ENCODE measurements at regions not wholly inside any gene's neighbourhood (a gene's known extent, or its start where the extent isn't known, plus 50 kb on each side); places are given as distances from the start of the nearest gene placed in this dataset.

DNA sequence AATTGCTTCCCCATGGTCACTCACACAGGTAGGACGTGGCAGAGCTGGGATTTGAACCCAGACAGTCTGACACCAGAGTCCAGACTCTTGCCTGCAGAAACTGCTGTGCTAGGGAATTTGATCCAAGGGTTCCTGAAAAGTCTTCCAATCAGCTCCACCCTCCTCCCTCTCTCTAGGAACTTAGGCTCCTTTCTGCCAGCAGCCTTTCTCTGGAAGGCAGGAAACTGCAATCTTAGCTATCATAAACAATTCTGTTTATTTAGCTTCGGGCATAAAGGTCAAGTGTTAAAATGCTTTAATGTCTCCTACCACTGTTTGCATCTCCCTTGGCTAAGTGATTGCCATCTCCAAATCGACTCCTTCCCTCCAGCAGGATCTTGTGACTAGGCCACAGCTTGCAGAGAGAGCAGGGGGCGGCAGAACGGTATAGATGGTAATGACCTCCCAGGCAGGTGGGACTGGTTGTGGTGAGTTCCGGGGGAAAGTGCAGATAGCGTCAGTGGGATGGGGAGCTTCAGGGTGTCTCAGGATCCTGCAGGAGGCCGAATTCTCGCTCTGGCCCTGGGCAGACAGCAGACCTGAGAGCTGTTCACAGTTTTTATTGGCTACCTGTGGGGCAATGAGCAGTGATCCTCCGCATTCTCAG lies 882.4 kb upstream of the EEF2KMT start:
- Histone ChIP-seq H2AFZ (ENCODE audit: low read length) (no peak overlapping the region), H3F3A (ENCODE audit: low read length, unreplicated experiment) (no peaks in the 10 kb centered on the region), H3K36me3 (ENCODE audit: low read depth, low read length) (no peaks in the 10 kb centered on the region), H3K9ac (ENCODE audit: low read length) (no peak overlapping the region), H3K4me2 (ENCODE audit: low read length) (no peak overlapping the region), H3K27ac (ENCODE audit: low read length) (no peak overlapping the region), H3K4me3 (ENCODE audit: low read length) (no peak overlapping the region), H3K9me2 (replicated peaks; ENCODE audit: low read length) (no peaks in the 10 kb centered on the region), H3K4me1 (ENCODE audit: insufficient read depth, low read length) (no peaks in the 10 kb centered on the region), H4K20me1 (ENCODE audit: low read length) (no peaks in the 10 kb centered on the region), H3K9me3 (ENCODE audit: low read length) (no peaks in the 10 kb centered on the region), H3K79me2 (ENCODE audit: low read length) (no peaks in the 10 kb centered on the region), H3K27me3 (ENCODE audit: low read length) (no peaks in the 10 kb centered on the region)
- POLR2A ChIA-PET (ENCODE audit: unreplicated experiment) = no interaction called here
- TF ChIP-seq CTCF (conservative IDR thresholded peaks at IDR 0.05; ENCODE audit: low read depth, low read length) (no peak), EZH2phosphoT487 (IDR thresholded peaks at IDR 0.05; ENCODE audit: borderline replicate concordance, low read length) (no peak), EZH2 (IDR thresholded peaks at IDR 0.05; ENCODE audit: low read length, unreplicated experiment) (no peak)
- intact Hi-C loops (cut with micrococcal nuclease) = no loop called here
- CTCF ChIA-PET = no interaction called here
- BruUV-seq (replicated peaks) = no TSS peak
- no peak for ATAC-seq
- DNase-seq = no peak

DNA sequence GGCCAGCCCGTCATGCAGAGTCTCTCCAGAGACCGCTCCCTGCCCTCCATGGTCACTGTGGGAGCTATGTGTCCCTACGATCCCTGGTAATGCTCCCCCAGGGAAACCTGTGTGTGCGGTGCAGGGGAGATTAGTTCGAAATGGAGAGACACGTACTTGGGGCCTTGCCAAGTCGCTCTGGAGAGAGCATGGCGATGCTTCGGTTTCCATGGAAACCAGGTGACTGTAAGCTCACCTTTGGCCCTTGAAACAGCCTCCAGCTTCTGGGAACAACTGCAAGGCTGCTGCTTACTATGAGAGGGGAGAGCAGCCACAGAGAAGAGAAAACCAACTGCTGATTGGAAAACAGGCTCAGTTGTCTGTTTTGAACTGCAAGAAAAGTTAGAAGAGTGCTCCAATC lies 879.7 kb upstream of the EEF2KMT start:
- CTCF ChIA-PET = no interaction called here
- ATAC-seq = no peak

More for the DNA sequence above, 879.7 kb upstream of the EEF2KMT start:
- Histone ChIP-seq H3K4me1 (ENCODE audit: insufficient read depth, low read length) (no peaks in the 10 kb centered on the region), H3K9me2 (replicated peaks; ENCODE audit: low read length) (no peaks in the 10 kb centered on the region), H3K4me2 (ENCODE audit: low read length) (no peak overlapping the region), H3F3A (ENCODE audit: low read length, unreplicated experiment) (no peaks in the 10 kb centered on the region), H3K9me3 (ENCODE audit: low read length) (no peaks in the 10 kb centered on the region), H3K9ac (ENCODE audit: low read length) (no peak overlapping the region), H3K79me2 (ENCODE audit: low read length) (no peaks in the 10 kb centered on the region), H2AFZ (ENCODE audit: low read length) (no peak overlapping the region), H3K4me3 (ENCODE audit: low read length) (no peak overlapping the region), H3K36me3 (ENCODE audit: low read depth, low read length) (no peaks in the 10 kb centered on the region), H3K27ac (ENCODE audit: low read length) (no peak overlapping the region), H4K20me1 (ENCODE audit: low read length) (no peaks in the 10 kb centered on the region), H3K27me3 (ENCODE audit: low read length) (no peaks in the 10 kb centered on the region)
- DNase-seq = no peak
- POLR2A ChIA-PET (ENCODE audit: unreplicated experiment) = no interaction called here
- BruUV-seq (replicated peaks) = no TSS peak
- TF ChIP-seq EZH2phosphoT487 (IDR thresholded peaks at IDR 0.05; ENCODE audit: borderline replicate concordance, low read length) (no peak), CTCF (conservative IDR thresholded peaks at IDR 0.05; ENCODE audit: low read depth, low read length) (no peak), EZH2 (IDR thresholded peaks at IDR 0.05; ENCODE audit: low read length, unreplicated experiment) (no peak)
- intact Hi-C loops (cut with micrococcal nuclease) = no loop called here
